Endodermal cell (in vitro differentiated cells): ENCODE measurements at regions not wholly inside any gene's neighbourhood (a gene's known extent, or its start where the extent isn't known, plus 50 kb on each side); places are given as distances from the start of the nearest gene placed in this dataset.

Experiments used
- DNase-seq: peaks from one replicate; pipeline ENCODE4 v3.0.0-alpha.2; 2017
- H3K27ac ChIP-seq: 2 replicates; pipeline ENCODE4 v1.5.1; 2013; ENCODE audit warnings: mild to moderate bottlenecking, low read depth, low read length, moderate library complexity
- H3K27me3 ChIP-seq: 2 replicates; pipeline ENCODE4 v1.6.1; 2013; ENCODE audit warnings: mild to moderate bottlenecking, low read length, moderate library complexity; ENCODE audit not compliant: insufficient read depth, control insufficient read depth, poor library complexity, severe bottlenecking
- H3K36me3 ChIP-seq: 2 replicates; pipeline ENCODE4 v1.7.0; 2013; ENCODE audit warnings: mild to moderate bottlenecking, low read length, moderate library complexity; ENCODE audit not compliant: control insufficient read depth, insufficient read depth
- H3K4me1 ChIP-seq: one replicate; pipeline ENCODE4 v1.7.0; 2013; ENCODE audit warnings: low read length; ENCODE audit not compliant: control insufficient read depth, insufficient read depth
- H3K4me3 ChIP-seq: 2 replicates; pipeline ENCODE4 v1.5.1; 2013; ENCODE audit warnings: mild to moderate bottlenecking, low read length, moderate library complexity
- H3K9ac ChIP-seq: 2 replicates; pipeline ENCODE4 v1.6.1; 2013; ENCODE audit warnings: mild to moderate bottlenecking, low read length, moderate library complexity; ENCODE audit not compliant: poor library complexity, severe bottlenecking; ENCODE audit errors: extremely low read depth
- H3K9me3 ChIP-seq: 2 replicates; pipeline ENCODE4 v1.6.1; 2013; ENCODE audit warnings: mild to moderate bottlenecking, low read length, moderate library complexity; ENCODE audit not compliant: control insufficient read depth
- H3K27ac Mint-ChIP-seq: 2 replicates; pipeline ENCODE4 v1.8.0; 2020; ENCODE audit warnings: mixed read lengths
- H3K27me3 Mint-ChIP-seq: 2 replicates; pipeline ENCODE4 v1.8.0; 2021; ENCODE audit warnings: mild to moderate bottlenecking, mixed read lengths; ENCODE audit not compliant: insufficient read depth
- H3K36me3 Mint-ChIP-seq: 2 replicates; pipeline ENCODE4 v1.8.0; 2020; ENCODE audit warnings: low read depth, mixed read lengths
- H3K4me1 Mint-ChIP-seq: 2 replicates; pipeline ENCODE4 v1.8.0; 2020; ENCODE audit warnings: mixed read lengths
- H3K4me3 Mint-ChIP-seq: 2 replicates; pipeline ENCODE4 v1.8.0; 2020; ENCODE audit warnings: mild to moderate bottlenecking, moderate library complexity, mixed read lengths
- H3K9me3 Mint-ChIP-seq: 2 replicates; pipeline ENCODE4 v1.8.0; 2020; ENCODE audit warnings: mild to moderate bottlenecking, mixed read lengths
- WGBS, 2 experiments: methylation state at CpG; one replicate each; pipeline versions ENCODE4 v1.1.5 to v1.1.7; 2013; ENCODE audit warnings: missing lambda C conversion rate in 2 of 2, mixed read lengths in 1 of 2; ENCODE audit not compliant: insufficient coverage in 1 of 2, insufficient read length in 1 of 2; 5-methylcytosine and 5-hydroxymethylcytosine counted together
- TF ChIP-seq, protein P1 (sequence below): fragments of 200-600 bp; sonication (generic); conservative IDR thresholded peaks from 2 replicates; pipeline ENCODE4 v1.5.0; 2021; ENCODE audit warnings: antibody characterized with exemption, mild to moderate bottlenecking

DNA sequence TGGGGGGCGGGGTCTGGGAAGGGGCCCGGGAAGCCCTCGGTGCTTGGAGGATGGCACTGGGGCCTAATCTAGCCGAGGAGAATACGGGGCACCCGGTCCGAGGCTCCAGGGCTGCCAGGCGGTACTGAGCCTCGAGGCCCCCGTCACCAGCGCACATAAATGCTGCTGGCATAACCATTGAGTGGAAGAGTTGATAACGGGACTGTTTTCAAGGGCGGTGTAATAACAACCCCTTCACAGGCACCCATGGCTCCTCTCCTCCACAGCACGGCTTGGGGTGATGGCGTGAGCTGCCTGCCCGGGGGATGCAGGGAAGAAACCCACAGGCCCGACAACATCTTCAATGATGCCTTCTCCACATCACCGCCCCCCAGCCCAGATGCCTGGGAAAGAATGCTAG, 130.7 kb downstream of the FAM53A start:
- no peaks in the 10 kb centered on the region for H3K27me3 ChIP-seq
- H3K36me3 ChIP-seq = no peaks in the 10 kb centered on the region
- no peaks in the 10 kb centered on the region for H3K36me3 Mint-ChIP-seq
- no peaks in the 10 kb centered on the region for H3K9me3 ChIP-seq
- H3K27ac Mint-ChIP-seq = no peak overlapping the region
- TF ChIP-seq, protein P1, sequence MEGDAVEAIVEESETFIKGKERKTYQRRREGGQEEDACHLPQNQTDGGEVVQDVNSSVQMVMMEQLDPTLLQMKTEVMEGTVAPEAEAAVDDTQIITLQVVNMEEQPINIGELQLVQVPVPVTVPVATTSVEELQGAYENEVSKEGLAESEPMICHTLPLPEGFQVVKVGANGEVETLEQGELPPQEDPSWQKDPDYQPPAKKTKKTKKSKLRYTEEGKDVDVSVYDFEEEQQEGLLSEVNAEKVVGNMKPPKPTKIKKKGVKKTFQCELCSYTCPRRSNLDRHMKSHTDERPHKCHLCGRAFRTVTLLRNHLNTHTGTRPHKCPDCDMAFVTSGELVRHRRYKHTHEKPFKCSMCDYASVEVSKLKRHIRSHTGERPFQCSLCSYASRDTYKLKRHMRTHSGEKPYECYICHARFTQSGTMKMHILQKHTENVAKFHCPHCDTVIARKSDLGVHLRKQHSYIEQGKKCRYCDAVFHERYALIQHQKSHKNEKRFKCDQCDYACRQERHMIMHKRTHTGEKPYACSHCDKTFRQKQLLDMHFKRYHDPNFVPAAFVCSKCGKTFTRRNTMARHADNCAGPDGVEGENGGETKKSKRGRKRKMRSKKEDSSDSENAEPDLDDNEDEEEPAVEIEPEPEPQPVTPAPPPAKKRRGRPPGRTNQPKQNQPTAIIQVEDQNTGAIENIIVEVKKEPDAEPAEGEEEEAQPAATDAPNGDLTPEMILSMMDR = no peak
- no peak overlapping the region for H3K27ac ChIP-seq
- H3K4me3 Mint-ChIP-seq = no peak overlapping the region
- 91 to 99% methylated on average over 10 to 18 of the region's 18 CpGs for WGBS, 2 experiments
- H3K9me3 Mint-ChIP-seq = no peaks in the 10 kb centered on the region
- no peak overlapping the region for H3K9ac ChIP-seq
- H3K4me1 ChIP-seq = no peaks in the 10 kb centered on the region
- H3K27me3 Mint-ChIP-seq = peaks cover 2% of the 10 kb centered on the region
- H3K4me3 ChIP-seq = no peak overlapping the region
- no peaks in the 10 kb centered on the region for H3K4me1 Mint-ChIP-seq
- DNase-seq = no peak

GRCh38 chr4:1552451-1552850, 131.7 kb downstream of the FAM53A start:
- Mint-ChIP-seq H3K4me3 (no peak overlapping the region), H3K9me3 (no peaks in the 10 kb centered on the region), H3K4me1 (no peaks in the 10 kb centered on the region), H3K27ac (no peak overlapping the region), H3K36me3 (no peaks in the 10 kb centered on the region), H3K27me3 (peaks cover 4% of the 10 kb centered on the region)
- Histone ChIP-seq H3K4me1 (no peaks in the 10 kb centered on the region), H3K36me3 (no peaks in the 10 kb centered on the region), H3K9ac (no peak overlapping the region), H3K9me3 (no peaks in the 10 kb centered on the region), H3K27ac (no peak overlapping the region), H3K27me3 (no peaks in the 10 kb centered on the region), H3K4me3 (no peak overlapping the region)
- TF ChIP-seq, protein P1 = no peak
- DNase-seq = no peak
- 94 to 96% methylated on average over 8 to 17 of the region's 17 CpGs for WGBS, 2 experiments

DNA sequence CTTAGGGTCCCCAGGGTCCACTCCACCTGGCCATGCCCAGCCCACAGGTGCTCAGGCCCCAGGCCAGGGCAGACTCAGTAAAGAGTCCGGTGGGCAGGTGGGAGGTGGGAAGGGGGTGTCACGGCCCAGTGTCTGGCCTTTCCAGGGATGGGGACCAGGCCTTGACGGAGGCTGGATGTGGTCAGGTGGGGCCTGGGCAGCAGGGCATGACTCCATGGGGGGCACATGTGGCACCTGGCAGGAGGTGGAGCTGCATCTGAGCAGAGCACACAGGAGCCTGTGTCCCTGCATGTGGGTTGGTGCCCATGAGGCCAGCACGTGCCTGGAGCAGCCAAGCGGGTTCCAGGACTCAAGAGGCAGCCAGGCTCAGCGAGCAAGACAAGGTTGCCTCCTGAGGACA, 132.9 kb downstream of the FAM53A start:
- DNase-seq = no peak
- Histone ChIP-seq H3K27ac (no peak overlapping the region), H3K36me3 (no peaks in the 10 kb centered on the region), H3K4me3 (no peak overlapping the region), H3K9me3 (no peaks in the 10 kb centered on the region), H3K4me1 (no peaks in the 10 kb centered on the region), H3K27me3 (no peaks in the 10 kb centered on the region), H3K9ac (no peak overlapping the region)
- Mint-ChIP-seq H3K27me3 (peaks cover 4% of the 10 kb centered on the region), H3K27ac (no peak overlapping the region), H3K4me3 (no peak overlapping the region), H3K36me3 (no peaks in the 10 kb centered on the region), H3K4me1 (no peaks in the 10 kb centered on the region), H3K9me3 (no peaks in the 10 kb centered on the region)
- 90 to 95% methylated on average over 4 to 6 of the region's 6 CpGs for WGBS, 2 experiments
- TF ChIP-seq, protein P1 = no peak
